GM18951 (cell line): ENCODE measurements at regions not wholly inside any gene's neighbourhood (a gene's known extent, or its start where the extent isn't known, plus 50 kb on each side); places are given as distances from the start of the nearest gene placed in this dataset.

Source experiments
- POLR2A ChIP-seq: IDR thresholded peaks from 4 replicates; pipeline ENCODE4 v1.6.1; 2011; ENCODE audit warnings: mild to moderate bottlenecking; ENCODE audit not compliant: insufficient read length, insufficient read depth; ENCODE audit errors: extremely low read depth
- in situ Hi-C: fragments of 300-500 bp; cut with MboI; formaldehyde crosslinking; loops from one replicate; pipeline ENCODE4 v1.12.0; 2022; ENCODE audit warnings: low sequenced_read_pairs, mixed read lengths, inconsistent platforms; ENCODE audit not compliant: unreplicated experiment

DNA sequence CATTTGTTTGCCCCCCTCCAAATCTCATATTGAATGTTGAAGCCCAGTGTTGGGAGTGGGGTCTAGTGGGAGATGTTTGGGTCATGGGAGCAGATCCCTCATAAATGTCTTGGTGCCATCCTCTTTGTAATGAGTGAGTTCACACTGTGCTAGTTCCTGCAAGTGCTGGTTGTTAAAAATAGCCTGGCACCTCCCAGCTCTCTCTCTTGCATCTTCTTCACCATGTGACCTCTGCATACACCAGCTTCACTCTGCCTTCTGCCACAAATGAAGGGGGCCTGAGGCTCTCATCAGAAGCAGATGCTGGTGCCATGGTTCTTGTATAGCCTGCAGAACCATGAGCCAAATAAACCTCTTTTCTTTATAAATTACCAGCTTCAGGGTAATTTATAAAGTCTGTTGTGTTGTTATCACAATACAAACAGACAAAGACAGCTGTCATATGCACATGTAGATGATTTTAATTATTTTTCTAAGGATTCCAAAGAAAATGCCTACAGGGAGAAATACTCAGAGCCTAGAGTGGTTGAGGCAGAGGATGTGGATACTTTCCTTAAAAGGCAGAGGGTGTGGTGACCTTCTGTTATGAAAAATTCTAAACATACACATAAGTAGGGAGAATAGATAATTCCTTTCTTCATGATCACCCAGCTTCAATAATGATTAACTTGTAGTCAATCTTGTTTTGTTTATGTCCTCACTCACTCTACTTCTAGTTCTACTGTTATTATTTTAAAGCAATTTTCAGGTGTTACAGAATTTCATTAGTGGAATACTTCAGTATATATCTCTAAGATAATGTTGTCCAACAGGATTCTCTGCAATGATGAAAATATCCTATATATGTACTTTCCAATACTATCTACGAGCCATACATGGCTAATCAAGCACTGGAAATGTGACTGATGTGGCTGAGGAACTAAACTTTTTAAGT is 75.1 kb upstream of the RANBP6 start:
- in situ Hi-C loops = loop anchor here (25.0 kb wide), 1 partner anchor 472 kb away; no protein-coding TSS in a partner anchor
- TF ChIP-seq POLR2A = no peak

- no peak for TF ChIP-seq POLR2A
- in situ Hi-C loops = loop anchor here (25.0 kb wide), 1 partner anchor 473 kb away; no protein-coding TSS in a partner anchor
Measured at GRCh38 chr9:6089300-6089699, 73.9 kb upstream of the RANBP6 start.

DNA sequence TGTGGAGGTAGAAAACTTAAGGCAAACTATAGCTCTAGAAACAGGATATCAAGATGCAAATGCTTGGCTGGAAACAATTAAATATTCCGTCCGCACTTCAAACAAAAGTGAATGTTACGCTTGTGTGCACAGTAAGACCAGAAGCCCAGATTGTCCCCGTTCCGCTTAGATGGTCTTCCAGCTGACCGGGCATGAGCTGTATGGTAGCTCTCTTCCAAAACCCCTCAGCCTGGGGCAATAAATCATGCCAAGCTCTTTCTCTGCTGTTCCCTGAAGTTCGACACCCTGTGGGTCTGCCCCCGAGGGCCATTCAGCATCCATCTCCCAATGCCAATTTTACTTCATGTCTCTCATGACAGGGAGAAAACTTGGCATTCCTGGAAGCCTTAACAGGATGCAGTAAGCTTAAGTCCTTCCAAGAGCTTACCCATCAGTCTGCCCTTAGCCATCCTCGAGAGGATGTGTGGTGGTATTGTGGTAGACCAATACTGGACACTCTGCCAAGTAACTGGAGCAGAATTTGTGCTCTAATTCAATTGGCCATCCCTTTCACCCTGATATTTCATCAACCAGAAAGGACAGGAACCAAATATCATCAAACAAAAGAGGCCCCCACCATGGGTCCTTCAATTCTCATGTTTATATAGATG is 70.7 kb upstream of the RANBP6 start:
- TF ChIP-seq POLR2A = no peak

DNA sequence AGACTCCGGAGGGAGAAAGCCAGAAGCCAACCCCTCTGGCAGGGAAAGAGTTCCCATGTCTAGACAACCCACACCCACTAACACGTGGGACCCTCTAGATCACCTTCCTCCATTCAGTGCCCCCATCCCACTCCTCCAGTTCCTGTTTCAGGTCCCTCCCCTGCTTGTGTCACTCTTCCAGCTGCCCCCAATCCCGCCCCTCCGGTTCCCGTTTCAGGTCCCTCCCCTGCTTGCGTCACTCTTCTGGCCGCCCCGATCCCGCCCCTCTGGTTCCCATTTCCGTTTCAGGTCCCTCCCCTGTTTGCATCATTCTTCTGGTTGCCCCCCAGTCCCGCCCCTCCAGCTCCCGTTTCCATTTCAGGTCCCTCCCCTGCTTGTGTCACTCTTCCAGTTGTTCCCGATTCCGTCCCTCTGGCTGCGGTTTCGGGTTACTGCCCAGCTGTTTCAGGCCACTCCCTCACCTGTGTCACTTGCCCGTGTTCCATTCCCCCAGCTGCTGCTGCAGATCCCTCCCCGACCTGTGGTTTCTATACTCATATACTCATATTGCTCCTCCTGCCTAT is 64.8 kb upstream of the RANBP6 start:
- in situ Hi-C loops = loop anchor here (25.0 kb wide), 1 partner anchor 482 kb away; no protein-coding TSS in a partner anchor
- TF ChIP-seq POLR2A = no peak

More for the DNA sequence above, 70.7 kb upstream of the RANBP6 start:
- in situ Hi-C loops = loop anchor here (25.0 kb wide), 1 partner anchor 476 kb away; no protein-coding TSS in a partner anchor

DNA sequence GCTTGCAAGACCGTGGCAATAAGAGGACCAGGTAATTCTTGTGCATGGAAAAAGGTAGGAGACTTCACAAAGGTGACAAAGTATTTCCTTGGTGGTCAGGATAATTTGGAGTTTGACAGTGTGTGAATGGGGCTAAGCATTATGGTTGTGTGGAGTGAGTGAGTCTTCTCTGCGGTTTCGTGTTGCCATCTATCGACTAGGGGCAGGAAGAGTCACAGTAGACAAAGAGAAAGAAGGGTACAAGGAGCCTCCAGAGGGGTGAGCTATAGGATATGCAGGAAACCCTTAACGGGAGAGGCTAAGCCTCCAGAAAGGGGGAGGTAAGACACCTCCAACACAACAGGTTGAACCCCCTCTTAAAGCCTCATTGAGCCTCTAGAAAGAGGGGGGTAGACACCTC is 64.0 kb upstream of the RANBP6 start:
- in situ Hi-C loops = loop anchor here (25.0 kb wide), 1 partner anchor 483 kb away; no protein-coding TSS in a partner anchor
- no peak for TF ChIP-seq POLR2A

- TF ChIP-seq POLR2A = no peak
- in situ Hi-C loops = loop anchor here (25.0 kb wide), 1 partner anchor 484 kb away; no protein-coding TSS in a partner anchor
Measured at GRCh38 chr9:6078382-6079105, 63.1 kb upstream of the RANBP6 start.

DNA sequence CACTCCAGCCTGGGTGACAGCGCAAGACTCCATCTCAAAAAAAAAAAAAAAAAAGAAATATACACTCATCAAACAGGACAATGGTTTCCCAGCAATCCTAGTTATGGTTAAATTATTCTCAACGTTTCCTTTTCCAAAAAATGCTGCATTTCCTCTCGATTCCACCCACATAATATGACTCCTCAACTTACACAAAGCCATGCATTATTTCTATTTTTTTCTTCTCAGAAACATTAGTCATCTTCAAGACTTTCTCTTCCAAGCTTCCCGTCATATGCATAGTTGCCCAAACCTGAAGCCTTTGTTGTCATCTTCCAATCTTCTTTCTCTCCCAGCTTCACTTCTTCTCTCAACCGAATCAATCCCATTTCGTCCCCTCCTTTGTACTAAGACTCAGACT is 61.4 kb upstream of the RANBP6 start:
- in situ Hi-C loops = loop anchor here (25.0 kb wide), 1 partner anchor 485 kb away; no protein-coding TSS in a partner anchor
- TF ChIP-seq POLR2A = no peak

GRCh38 chr9:6073731-6074130 is 58.3 kb upstream of the RANBP6 start:
- TF ChIP-seq POLR2A = no peak
- in situ Hi-C loops = no loop called here

GRCh38 chr9:6072865-6073264 is 57.4 kb upstream of the RANBP6 start:
- in situ Hi-C loops = no loop called here

DNA sequence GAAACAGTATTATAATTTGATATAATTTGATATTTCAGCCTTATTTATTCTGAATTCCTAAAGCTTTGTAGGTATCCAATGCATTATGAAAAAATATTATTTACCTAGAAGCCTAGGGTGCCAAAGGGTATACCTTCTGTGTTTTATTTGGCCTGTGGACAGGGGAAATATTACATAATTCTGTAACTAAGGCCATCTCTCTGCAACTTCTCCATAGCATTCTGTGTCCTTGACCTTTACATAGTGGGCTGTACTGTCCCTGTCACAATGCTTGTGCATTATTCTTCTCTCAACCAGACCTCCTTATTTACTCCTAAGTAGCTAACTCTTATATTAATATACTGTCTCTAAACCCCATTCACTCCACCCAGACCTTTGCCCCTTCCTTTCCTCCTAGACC is 57.0 kb upstream of the RANBP6 start:
- in situ Hi-C loops = no loop called here

More at GRCh38 chr9:6072865-6073264, 57.4 kb upstream of the RANBP6 start:
- TF ChIP-seq POLR2A = no peak

GRCh38 chr9:6068983-6069382 is 53.6 kb upstream of the RANBP6 start:
- in situ Hi-C loops = no loop called here
- no peak for TF ChIP-seq POLR2A

More for the DNA sequence above, 57.0 kb upstream of the RANBP6 start:
- no peak for TF ChIP-seq POLR2A

GRCh38 chr9:6067426-6067825 is 52.0 kb upstream of the RANBP6 start:
- in situ Hi-C loops = no loop called here

More at GRCh38 chr9:6067426-6067825, 52.0 kb upstream of the RANBP6 start:
- no peak for TF ChIP-seq POLR2A
